ENCODE measurements at regions not wholly inside any gene's neighbourhood (a gene's known extent, or its start where the extent isn't known, plus 50 kb on each side); places are given as distances from the start of the nearest gene placed in this dataset.

DNA sequence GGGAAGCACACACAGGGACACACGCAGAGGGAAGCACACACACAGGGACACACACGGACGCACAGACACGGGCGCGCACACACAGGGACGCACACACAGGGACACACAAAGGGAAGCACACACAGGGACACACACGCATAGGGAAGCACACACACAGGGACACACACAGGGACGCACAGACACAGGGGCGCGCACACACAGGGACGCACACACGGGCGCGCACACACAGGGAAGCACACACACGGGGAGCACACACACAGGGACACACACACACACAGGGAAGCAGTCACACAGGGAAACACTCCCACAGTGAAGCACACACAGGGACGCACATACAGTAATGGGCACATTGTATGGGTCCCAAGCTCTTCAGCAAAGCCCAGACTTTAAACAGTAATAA lies 685.3 kb downstream of the TRIML1 start:
- TF ChIP-seq POLR2AphosphoS5 (IDR thresholded peaks at IDR 0.05; ENCODE audit: low read depth, low read length), result no peak
- TF ChIP-seq, protein P1, sequence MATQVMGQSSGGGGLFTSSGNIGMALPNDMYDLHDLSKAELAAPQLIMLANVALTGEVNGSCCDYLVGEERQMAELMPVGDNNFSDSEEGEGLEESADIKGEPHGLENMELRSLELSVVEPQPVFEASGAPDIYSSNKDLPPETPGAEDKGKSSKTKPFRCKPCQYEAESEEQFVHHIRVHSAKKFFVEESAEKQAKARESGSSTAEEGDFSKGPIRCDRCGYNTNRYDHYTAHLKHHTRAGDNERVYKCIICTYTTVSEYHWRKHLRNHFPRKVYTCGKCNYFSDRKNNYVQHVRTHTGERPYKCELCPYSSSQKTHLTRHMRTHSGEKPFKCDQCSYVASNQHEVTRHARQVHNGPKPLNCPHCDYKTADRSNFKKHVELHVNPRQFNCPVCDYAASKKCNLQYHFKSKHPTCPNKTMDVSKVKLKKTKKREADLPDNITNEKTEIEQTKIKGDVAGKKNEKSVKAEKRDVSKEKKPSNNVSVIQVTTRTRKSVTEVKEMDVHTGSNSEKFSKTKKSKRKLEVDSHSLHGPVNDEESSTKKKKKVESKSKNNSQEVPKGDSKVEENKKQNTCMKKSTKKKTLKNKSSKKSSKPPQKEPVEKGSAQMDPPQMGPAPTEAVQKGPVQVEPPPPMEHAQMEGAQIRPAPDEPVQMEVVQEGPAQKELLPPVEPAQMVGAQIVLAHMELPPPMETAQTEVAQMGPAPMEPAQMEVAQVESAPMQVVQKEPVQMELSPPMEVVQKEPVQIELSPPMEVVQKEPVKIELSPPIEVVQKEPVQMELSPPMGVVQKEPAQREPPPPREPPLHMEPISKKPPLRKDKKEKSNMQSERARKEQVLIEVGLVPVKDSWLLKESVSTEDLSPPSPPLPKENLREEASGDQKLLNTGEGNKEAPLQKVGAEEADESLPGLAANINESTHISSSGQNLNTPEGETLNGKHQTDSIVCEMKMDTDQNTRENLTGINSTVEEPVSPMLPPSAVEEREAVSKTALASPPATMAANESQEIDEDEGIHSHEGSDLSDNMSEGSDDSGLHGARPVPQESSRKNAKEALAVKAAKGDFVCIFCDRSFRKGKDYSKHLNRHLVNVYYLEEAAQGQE (IDR thresholded peaks at IDR 0.05; ENCODE audit: insufficient read depth in 1 of 2, low read depth in 2 of 2, low read length in 2 of 2), result no peak

DNA sequence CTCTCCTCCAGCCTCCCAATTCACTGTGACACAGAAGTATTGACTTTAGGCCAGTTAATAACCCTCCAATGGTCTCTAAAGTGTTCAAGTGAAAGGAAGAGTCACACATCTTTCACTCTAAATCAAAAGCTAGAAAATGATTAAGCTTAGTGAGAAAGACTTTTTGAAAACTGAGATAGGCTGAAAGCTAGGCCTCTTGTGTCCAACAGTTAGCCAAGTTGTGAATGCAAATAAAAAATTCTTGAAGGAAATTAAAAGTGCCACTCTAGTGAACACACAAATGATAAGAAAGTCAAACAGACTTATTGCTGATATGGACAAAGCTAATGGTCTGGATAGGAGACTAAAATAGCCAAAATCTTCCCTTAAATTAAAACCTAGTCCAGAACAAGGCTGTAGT lies 687.2 kb downstream of the TRIML1 start:
- no peak for TF ChIP-seq SIN3A (IDR thresholded peaks at IDR 0.05; ENCODE audit: borderline replicate concordance, insufficient read depth, low read length)
- TF ChIP-seq, protein P1 (IDR thresholded peaks at IDR 0.05; ENCODE audit: insufficient read depth in 1 of 2, low read depth in 2 of 2, low read length in 2 of 2), result no peak
- TF ChIP-seq FOXP2 (optimal IDR thresholded peaks at IDR 0.05; ENCODE audit: borderline replicate concordance, extremely low read depth, extremely low read length, insufficient read depth), result no peak
- no peak for TF ChIP-seq POLR2AphosphoS5 (IDR thresholded peaks at IDR 0.05; ENCODE audit: low read depth, low read length)
- TF ChIP-seq TAF1 (IDR thresholded peaks at IDR 0.05; ENCODE audit: borderline replicate concordance, insufficient read depth, low read length), result no peak

DNA sequence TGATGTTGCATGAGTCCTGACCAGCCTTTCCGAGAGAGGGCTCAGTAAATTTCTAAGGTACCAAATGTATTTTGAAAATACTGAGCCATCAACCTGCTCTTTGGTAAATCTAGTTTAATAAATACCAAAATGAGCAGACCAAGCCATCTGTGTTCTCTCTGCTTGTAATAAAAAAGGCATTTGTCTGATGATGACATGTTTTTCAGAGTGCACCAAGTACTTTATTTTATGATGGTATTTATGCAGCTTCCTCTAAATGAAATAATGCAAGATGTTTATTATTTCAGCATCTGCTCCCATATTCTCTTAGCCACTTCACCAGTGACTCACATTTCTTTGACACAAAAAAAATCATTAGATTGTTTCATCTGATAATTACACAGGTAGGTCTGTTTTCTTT lies 700.5 kb downstream of the TRIML1 start:
- TF ChIP-seq FOXP2 (optimal IDR thresholded peaks at IDR 0.05; ENCODE audit: borderline replicate concordance, extremely low read depth, extremely low read length, insufficient read depth) (no peak), TAF1 (IDR thresholded peaks at IDR 0.05; ENCODE audit: borderline replicate concordance, insufficient read depth, low read length) (no peak), SIN3A (IDR thresholded peaks at IDR 0.05; ENCODE audit: borderline replicate concordance, insufficient read depth, low read length) (no peak), POLR2AphosphoS5 (IDR thresholded peaks at IDR 0.05; ENCODE audit: low read depth, low read length) (no peak)
- TF ChIP-seq, protein P1 (IDR thresholded peaks at IDR 0.05; ENCODE audit: insufficient read depth in 1 of 2, low read depth in 2 of 2, low read length in 2 of 2), result no peak

GRCh38 chr4:188841523-188841922 lies 702.3 kb downstream of the TRIML1 start:
- TF ChIP-seq, protein P1 (IDR thresholded peaks at IDR 0.05; ENCODE audit: insufficient read depth in 1 of 2, low read depth in 2 of 2, low read length in 2 of 2), result no peak
- TF ChIP-seq TAF1 (IDR thresholded peaks at IDR 0.05; ENCODE audit: borderline replicate concordance, insufficient read depth, low read length), result no peak
- TF ChIP-seq SIN3A (IDR thresholded peaks at IDR 0.05; ENCODE audit: borderline replicate concordance, insufficient read depth, low read length), result no peak

DNA sequence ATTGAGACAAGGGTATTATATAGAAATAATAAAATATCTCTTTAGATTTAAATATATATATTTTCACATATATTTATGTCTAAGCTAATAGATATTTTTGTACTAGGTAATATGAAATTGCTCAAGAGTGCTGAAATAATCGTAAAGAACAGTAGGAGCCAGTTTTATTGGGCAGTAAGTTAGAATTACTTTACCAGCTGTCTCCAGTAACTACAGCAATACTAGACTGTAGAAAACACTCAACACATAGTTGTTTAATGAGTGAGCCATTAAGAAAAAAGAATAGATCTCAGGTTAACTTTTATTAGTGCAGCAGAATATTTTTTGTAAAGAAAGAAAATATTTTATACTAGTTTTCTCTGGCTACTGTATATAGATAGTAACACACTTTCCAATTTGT lies 715.2 kb downstream of the TRIML1 start:
- TF ChIP-seq FOXP2 (optimal IDR thresholded peaks at IDR 0.05; ENCODE audit: borderline replicate concordance, extremely low read depth, extremely low read length, insufficient read depth) (no peak), SIN3A (IDR thresholded peaks at IDR 0.05; ENCODE audit: borderline replicate concordance, insufficient read depth, low read length) (no peak), POLR2AphosphoS5 (IDR thresholded peaks at IDR 0.05; ENCODE audit: low read depth, low read length) (no peak), TAF1 (IDR thresholded peaks at IDR 0.05; ENCODE audit: borderline replicate concordance, insufficient read depth, low read length) (no peak)
- TF ChIP-seq, protein P1 (IDR thresholded peaks at IDR 0.05; ENCODE audit: insufficient read depth in 1 of 2, low read depth in 2 of 2, low read length in 2 of 2), result no peak
